ENCODE measurements at regions not wholly inside any gene's neighbourhood (a gene's known extent, or its start where the extent isn't known, plus 50 kb on each side); places are given as distances from the start of the nearest gene placed in this dataset.
"Not testable (repeated sequence)": the region's sequence is repeated elsewhere in the genome, so short reads cannot be mapped to it uniquely, and the experiment has no call there.

GRCh38 chr16:47877166-47877565 is 278.6 kb downstream of the ABCC12 start:
- in situ Hi-C loops (cut with HindIII; ENCODE audit: low sequenced_read_pairs) = no loop called here

GRCh38 chr16:47876511-47876910 is 279.3 kb downstream of the ABCC12 start:
- in situ Hi-C loops (cut with HindIII; ENCODE audit: low sequenced_read_pairs) = no loop called here

GRCh38 chr16:47873434-47873833 is 282.4 kb downstream of the ABCC12 start:
- in situ Hi-C loops (cut with HindIII; ENCODE audit: low sequenced_read_pairs) = loop anchor here (5.0 kb wide), 1 partner anchor 41 kb away; no protein-coding TSS in a partner anchor

DNA sequence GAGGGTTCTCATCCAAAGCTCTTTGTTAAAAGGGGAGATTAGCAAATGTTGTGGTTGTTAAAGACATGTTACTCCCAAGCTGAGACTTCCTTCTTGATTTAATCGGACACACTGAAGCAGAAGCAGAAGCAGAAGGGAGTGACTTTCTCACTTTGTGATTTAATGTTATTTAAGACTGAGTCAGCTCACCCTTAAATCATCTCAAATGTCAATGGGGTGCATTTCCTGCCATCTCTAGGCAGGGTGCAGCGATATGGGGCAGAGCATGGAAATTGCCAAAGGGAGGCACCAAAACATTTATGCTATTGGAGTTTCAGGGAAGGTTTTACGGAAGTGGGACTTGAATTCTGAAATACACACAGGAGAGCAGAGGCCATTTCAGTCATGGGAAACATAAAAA is 283.6 kb downstream of the ABCC12 start:
- in situ Hi-C loops (cut with HindIII; ENCODE audit: low sequenced_read_pairs) = loop anchor here (5.0 kb wide), 1 partner anchor 40 kb away; no protein-coding TSS in a partner anchor

- in situ Hi-C loops (cut with HindIII; ENCODE audit: low sequenced_read_pairs) = no loop called here
Measured at GRCh38 chr16:47866423-47866822, 289.4 kb downstream of the ABCC12 start.

- in situ Hi-C loops (cut with HindIII; ENCODE audit: low sequenced_read_pairs) = no loop called here
Measured at GRCh38 chr16:47865337-47865855, 290.4 kb downstream of the ABCC12 start.

DNA sequence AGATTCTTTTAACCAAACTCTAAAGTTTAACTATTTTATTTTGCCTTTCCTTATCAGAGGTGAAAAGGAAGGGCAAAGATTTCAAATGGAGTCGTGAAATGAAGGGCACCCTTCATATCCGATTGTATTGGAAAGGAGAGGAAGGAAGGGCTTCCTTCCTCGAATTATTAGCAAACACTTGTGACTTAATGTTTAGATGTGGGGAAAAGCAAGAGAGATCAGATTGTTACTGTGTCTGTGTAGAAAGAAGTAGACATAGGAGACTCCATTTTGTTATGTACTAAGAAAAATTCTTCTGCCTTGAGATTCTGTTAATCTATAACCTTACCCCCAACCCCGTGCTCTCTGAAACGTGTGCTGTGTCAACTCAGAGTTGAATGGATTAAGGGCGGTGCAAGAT is 291.5 kb downstream of the ABCC12 start:
- in situ Hi-C loops (cut with HindIII; ENCODE audit: low sequenced_read_pairs) = not testable (repeated sequence)

DNA sequence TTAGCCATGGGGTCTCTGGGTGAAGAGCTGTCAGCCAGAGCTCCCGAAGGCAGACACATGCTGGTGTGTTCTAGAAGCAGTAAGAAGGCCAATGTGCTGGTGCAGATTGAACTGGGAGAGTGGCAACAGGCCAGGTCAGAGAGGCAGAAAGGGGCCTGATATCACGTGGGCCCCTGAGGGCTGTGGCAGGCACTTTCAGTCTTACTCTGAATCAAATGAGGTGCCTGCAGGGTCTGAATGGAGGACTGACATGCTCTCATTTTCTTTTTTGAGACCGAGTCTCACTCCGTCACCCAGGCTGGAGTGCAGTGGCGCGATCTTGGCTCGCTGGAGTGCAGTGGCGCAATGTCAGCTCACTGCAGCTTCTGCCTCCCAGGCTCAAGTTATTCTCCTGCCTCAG is 293.8 kb downstream of the ABCC12 start:
- in situ Hi-C loops (cut with HindIII; ENCODE audit: low sequenced_read_pairs) = no loop called here

DNA sequence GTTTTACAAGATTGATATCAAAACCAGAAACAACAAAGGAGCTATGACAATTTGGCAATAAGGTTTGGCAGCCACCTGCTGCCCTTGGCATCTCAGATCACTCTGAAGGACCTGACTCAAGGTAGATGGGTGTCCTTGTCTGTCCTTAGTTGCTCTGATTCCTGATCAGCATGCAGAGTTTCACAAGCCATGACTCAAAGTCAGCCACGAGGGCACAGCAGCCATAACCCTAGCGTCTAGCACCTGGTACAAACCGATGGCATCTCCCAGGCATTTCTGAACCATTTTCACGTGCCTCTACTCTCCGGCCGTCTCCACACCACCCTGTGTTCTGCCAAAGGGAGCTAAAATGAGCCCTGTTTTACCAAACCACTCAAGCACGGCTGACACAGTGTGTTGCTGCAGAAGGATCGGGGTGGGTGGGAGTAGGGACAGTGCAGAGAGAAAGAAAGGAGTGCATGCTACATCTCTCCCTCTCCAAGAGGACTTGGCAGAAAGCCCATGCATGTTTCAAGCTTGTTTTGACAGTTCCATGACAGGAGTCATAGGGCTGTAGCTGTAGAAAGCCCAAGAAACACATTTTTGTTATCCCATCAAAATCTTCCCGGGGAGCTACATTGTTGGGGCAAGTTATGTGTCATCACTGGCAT is 297.3 kb downstream of the ABCC12 start:
- in situ Hi-C loops (cut with HindIII; ENCODE audit: low sequenced_read_pairs) = no loop called here

DNA sequence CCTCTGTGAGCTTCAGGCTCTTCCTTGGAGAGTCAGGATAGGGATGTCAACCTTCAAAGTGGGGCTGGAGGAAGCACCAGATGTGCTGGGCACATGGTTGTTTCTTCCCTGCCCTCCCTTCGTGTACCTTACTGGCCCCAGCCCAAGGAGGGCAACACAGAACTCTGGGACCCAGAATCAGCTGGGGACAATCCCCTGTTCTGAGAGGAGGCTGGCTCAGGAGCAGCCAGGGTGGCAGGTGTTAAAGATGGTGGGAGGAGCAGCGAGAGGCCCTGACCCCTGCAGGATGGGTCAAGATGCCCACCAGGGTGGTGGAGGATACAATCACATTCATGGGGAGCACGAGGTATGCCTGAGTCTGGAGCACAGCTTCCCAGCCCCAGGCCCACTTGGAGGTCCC is 300.4 kb downstream of the ABCC12 start:
- in situ Hi-C loops (cut with HindIII; ENCODE audit: low sequenced_read_pairs) = no loop called here

- in situ Hi-C loops (cut with HindIII; ENCODE audit: low sequenced_read_pairs) = no loop called here
Measured at GRCh38 chr16:47854737-47855136, 301.1 kb downstream of the ABCC12 start.

DNA sequence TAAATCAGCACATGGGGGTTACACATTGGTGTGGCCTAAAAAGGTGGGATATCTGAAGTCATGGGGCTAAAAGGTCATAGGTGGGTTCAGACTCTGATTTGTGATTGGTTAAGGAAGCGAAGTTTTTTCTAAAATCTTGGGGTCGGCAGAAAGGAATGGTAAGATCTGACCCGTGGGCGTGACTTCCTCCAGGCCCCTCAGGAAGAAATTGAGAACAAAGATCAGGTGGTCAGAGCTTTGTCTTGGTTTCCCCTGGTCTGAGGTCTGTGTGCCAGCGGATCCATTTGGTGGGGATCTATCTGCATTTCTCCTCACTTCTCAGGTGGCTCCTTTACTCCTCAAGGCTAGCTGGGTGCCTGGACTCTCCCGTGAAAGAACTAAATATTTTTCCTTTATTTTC is 302.8 kb downstream of the ABCC12 start:
- in situ Hi-C loops (cut with HindIII; ENCODE audit: low sequenced_read_pairs) = no loop called here

GRCh38 chr16:47851146-47851545 is 304.6 kb downstream of the ABCC12 start:
- in situ Hi-C loops (cut with HindIII; ENCODE audit: low sequenced_read_pairs) = no loop called here

GRCh38 chr16:47849736-47850135 is 306.1 kb downstream of the ABCC12 start:
- in situ Hi-C loops (cut with HindIII; ENCODE audit: low sequenced_read_pairs) = no loop called here

DNA sequence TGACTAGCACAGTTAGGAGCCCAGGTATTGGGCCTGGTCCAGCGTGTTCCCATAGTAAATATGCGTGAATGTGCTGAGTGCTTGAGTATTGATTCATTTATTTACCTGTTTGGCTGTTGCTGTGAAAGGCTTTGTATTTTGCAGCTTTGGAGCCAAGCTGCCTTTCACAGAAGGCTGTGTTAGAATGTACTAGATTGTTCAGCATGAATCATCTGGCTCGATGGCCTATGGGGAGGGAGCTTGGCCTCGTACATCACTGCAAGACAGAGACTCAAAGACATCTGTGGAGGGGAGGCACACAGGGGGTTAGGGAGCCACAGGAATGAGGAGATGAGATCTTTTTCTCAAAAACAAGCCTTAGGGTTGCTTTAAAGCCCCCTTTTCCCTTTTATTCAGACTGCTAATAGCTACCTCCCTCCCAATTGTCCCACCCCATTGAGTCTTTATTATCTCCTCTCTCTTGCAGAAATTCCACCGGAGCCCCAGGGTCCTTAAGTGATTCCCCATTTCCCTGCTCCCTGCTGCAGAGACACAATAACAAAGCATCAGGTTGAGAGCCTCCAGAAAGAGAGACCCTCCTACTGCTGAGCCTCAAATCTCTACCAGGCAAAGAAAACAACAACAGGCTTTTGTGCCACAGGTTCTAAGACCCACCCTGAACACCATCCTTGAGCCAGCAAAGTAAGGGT is 307.2 kb downstream of the ABCC12 start:
- in situ Hi-C loops (cut with HindIII; ENCODE audit: low sequenced_read_pairs) = no loop called here

DNA sequence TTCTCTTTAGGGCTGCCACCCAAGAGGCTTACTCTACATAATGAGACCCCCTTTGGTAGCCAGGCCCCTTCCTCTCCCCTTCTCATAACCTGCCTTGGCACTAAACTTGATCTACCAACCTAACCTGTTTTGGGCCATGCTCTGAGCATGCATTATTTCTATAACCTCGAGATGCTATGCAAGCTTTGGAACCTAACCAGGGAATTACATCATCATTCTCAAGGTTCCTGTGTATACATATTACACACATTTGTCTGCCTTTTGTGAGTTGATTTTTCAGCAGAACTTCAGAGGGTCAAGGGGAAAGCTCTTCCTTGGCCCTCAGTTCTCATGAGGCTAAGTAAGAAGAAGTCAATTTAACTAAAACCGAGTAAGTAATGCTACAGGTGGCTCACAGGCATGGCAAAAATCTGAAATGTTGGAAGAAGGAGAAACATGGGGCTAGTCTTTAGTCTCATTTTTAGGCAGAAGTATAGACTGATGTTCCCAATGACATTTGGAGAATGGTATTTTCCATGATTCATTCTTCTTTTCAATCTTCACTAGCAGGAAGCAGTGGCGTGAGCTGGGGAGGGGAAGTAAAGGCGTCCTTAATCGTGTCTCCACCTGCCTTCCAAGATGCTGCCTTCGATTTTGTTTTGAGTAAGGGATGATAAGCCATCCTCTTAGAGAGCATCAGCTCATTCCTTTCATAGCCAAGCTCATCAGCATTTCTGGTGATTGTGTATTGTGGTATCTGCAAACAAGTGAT is 308.4 kb downstream of the ABCC12 start:
- in situ Hi-C loops (cut with HindIII; ENCODE audit: low sequenced_read_pairs) = no loop called here

- in situ Hi-C loops (cut with HindIII; ENCODE audit: low sequenced_read_pairs) = loop anchor here (5.0 kb wide), 1 partner anchor 38 kb away; no protein-coding TSS in a partner anchor
Measured at GRCh38 chr16:47834485-47835024, 321.2 kb downstream of the ABCC12 start.

- in situ Hi-C loops (cut with HindIII; ENCODE audit: low sequenced_read_pairs) = loop anchor here (5.0 kb wide), 1 partner anchor 39 kb away; no protein-coding TSS in a partner anchor
Measured at GRCh38 chr16:47833771-47834170, 322.0 kb downstream of the ABCC12 start.

DNA sequence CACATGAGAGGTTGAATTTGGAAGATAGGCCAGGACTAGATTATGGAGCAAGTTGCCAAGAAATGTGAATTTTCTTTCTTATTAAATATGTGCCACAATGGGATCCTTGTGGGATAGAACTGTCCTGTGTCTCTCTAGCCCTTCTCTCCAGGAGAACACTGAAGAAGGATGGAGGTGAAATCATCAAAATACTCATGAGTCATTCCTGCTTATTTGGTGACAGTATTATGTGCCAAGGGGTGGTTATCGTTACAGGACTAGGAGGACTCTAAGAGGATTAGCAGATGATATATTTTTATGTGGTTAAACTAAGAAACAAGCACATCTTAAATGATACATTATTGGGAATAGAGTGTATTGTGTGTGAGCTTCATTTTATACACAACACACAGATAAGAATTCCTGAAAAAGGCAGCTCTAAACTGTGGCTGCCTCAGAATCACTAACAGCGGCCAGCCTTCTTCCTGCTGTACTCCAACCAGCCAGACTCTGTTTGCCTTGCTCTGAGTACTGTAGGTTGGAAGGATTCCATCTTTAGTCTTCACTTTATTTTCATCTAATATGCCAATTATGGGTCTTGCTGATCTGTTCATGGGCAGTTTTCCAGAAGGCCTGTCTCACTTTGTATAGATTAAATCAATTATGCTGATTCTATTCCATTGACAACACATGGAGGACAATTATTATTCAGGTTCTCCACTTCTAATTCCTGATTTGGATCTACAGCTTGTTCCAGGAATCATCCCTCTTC is 325.8 kb downstream of the ABCC12 start:
- in situ Hi-C loops (cut with HindIII; ENCODE audit: low sequenced_read_pairs) = loop anchor here (5.0 kb wide), 1 partner anchor 42 kb away; no protein-coding TSS in a partner anchor

DNA sequence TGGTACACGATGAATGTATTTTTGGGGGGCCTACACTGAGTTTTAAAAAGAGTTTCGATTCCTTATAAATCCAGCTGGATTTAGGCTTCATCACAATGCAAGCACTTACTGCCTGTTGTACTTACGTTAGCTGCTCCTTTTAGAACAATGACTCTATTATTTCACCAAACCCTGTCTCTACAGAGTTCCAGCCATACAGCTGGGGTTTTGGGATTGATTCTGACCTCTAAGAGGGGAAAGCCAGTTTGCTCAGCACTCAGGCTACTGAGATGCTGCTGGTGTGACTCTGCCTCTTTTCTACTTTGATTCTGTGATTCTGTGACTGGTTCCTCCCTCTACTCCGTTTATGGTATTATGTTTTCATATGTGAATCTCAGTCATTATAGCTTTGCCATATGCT is 329.7 kb downstream of the ABCC12 start:
- in situ Hi-C loops (cut with HindIII; ENCODE audit: low sequenced_read_pairs) = no loop called here

Measured in endothelial cell of hepatic sinusoid (primary cell).